GM23338 (cell line): ENCODE measurements at regions not wholly inside any gene's neighbourhood (a gene's known extent, or its start where the extent isn't known, plus 50 kb on each side); places are given as distances from the start of the nearest gene placed in this dataset.

Source experiments
- ATAC-seq: fragments of 200-7000 bp; cut with Tn5 transposase; 3 replicates; pipeline ENCODE4 v1.9.1; 2020
- DNase-seq: peaks from one replicate; pipeline ENCODE4 v3.0.0-alpha.2; 2015; ENCODE audit warnings: low spot score
- H2AFZ ChIP-seq: fragments of 200-600 bp; sonication (generic); 2 replicates; pipeline ENCODE4 v1.8.0; 2016; ENCODE audit warnings: antibody characterized with exemption, mild to moderate bottlenecking, moderate library complexity
- H3F3A ChIP-seq: fragments of 200-600 bp; sonication (generic); replicated peaks from 2 replicates; pipeline ENCODE4 v1.8.0; 2017; ENCODE audit warnings: antibody characterized with exemption, mixed run types, low read depth
- H3K27ac ChIP-seq: fragments of 200-600 bp; sonication (generic); 2 replicates; pipeline ENCODE4 v1.6.1; 2016; ENCODE audit warnings: low read depth
- H3K27me3 ChIP-seq: fragments of 200-600 bp; sonication (generic); 2 replicates; pipeline ENCODE4 v1.8.0; 2016; ENCODE audit warnings: mild to moderate bottlenecking, mixed run types, moderate library complexity; ENCODE audit not compliant: insufficient read depth
- H3K36me3 ChIP-seq: fragments of 200-600 bp; sonication (generic); 2 replicates; pipeline ENCODE4 v1.8.0; 2016; ENCODE audit warnings: mild to moderate bottlenecking; ENCODE audit not compliant: insufficient read depth
- H3K4me1 ChIP-seq: fragments of 200-600 bp; sonication (generic); 2 replicates; pipeline ENCODE4 v1.8.0; 2016; ENCODE audit warnings: mild to moderate bottlenecking, moderate library complexity; ENCODE audit not compliant: insufficient read depth
- H3K4me2 ChIP-seq: fragments of 200-600 bp; sonication (generic); 2 replicates; pipeline ENCODE4 v1.7.1; 2017; ENCODE audit warnings: mixed run types
- H3K4me3 ChIP-seq: fragments of 200-600 bp; sonication (generic); 2 replicates; pipeline ENCODE4 v1.6.1; 2016; ENCODE audit warnings: mixed run types
- H3K79me2 ChIP-seq: fragments of 200-600 bp; sonication (generic); replicated peaks from 2 replicates; pipeline ENCODE4 v1.8.0; 2017; ENCODE audit warnings: mild to moderate bottlenecking; ENCODE audit not compliant: insufficient read depth
- H3K9me2 ChIP-seq: fragments of 200-600 bp; sonication (generic); 2 replicates; pipeline ENCODE4 v1.8.0; 2017; ENCODE audit not compliant: insufficient read depth
- H4K20me1 ChIP-seq: fragments of 200-600 bp; sonication (generic); replicated peaks from 2 replicates; pipeline ENCODE4 v1.8.0; 2017; ENCODE audit warnings: mild to moderate bottlenecking; ENCODE audit not compliant: insufficient read depth
- H3K27ac Mint-ChIP-seq: 2 replicates; pipeline ENCODE4 v1.8.0; 2020; ENCODE audit warnings: inconsistent platforms, mild to moderate bottlenecking, moderate library complexity, mixed read lengths
- H3K27me3 Mint-ChIP-seq: 3 replicates; pipeline ENCODE4 v1.8.0; 2022; ENCODE audit warnings: low read depth, mild to moderate bottlenecking, moderate library complexity, mixed read lengths, inconsistent platforms; ENCODE audit not compliant: insufficient read depth, poor library complexity
- H3K36me3 Mint-ChIP-seq: 3 replicates; pipeline ENCODE4 v1.8.0; 2021; ENCODE audit warnings: low read depth, mild to moderate bottlenecking, inconsistent platforms, moderate library complexity, mixed read lengths
- H3K4me1 Mint-ChIP-seq: 3 replicates; pipeline ENCODE4 v1.8.0; 2020; ENCODE audit warnings: mild to moderate bottlenecking, inconsistent platforms, mixed read lengths
- H3K4me3 Mint-ChIP-seq: 3 replicates; pipeline ENCODE4 v1.8.0; 2021; ENCODE audit warnings: moderate library complexity, mild to moderate bottlenecking, inconsistent platforms, mixed read lengths
- H3K9me3 Mint-ChIP-seq: 3 replicates; pipeline ENCODE4 v1.8.0; 2020; ENCODE audit warnings: moderate library complexity, mild to moderate bottlenecking, inconsistent platforms, mixed read lengths
- EZH2phosphoT487 ChIP-seq: fragments of 200-600 bp; sonication (generic); IDR thresholded peaks from one replicate; pipeline ENCODE4 v1.8.1; 2018; ENCODE audit warnings: antibody characterized with exemption; ENCODE audit not compliant: unreplicated experiment
- NANOG ChIP-seq: IDR thresholded peaks from 2 replicates; pipeline ENCODE4 v1.6.1; 2016; ENCODE audit warnings: antibody characterized with exemption, borderline replicate concordance
- STAT1 ChIP-seq: IDR thresholded peaks from one replicate; pipeline ENCODE4 v1.6.1; 2016; ENCODE audit warnings: antibody characterized with exemption; ENCODE audit not compliant: unreplicated experiment
- ZNF114 ChIP-seq: fragments of 250-450 bp; sonication (Bioruptor Pico); IDR thresholded peaks from 2 replicates; pipeline ENCODE4 v1.5.0; 2020; ENCODE audit warnings: mild to moderate bottlenecking, moderate library complexity
- ZNF331 ChIP-seq: fragments of 250-450 bp; sonication (Bioruptor Pico); IDR thresholded peaks from 2 replicates; pipeline ENCODE4 v1.5.0; 2020; ENCODE audit warnings: low read depth, mild to moderate bottlenecking, moderate library complexity
- TF ChIP-seq, protein P1 (sequence below): IDR thresholded peaks from one replicate; pipeline ENCODE4 v1.6.1; 2018; ENCODE audit warnings: antibody characterized with exemption; ENCODE audit not compliant: unreplicated experiment
- TF ChIP-seq, protein P2 (sequence below): IDR thresholded peaks from 2 replicates; pipeline ENCODE4 v1.6.1; 2016; ENCODE audit warnings: antibody characterized with exemption
- TF ChIP-seq, protein P3 (sequence below), 2 experiments: fragments of 200-600 bp in 1 of 2; sonication (generic) in 1 of 2; conservative IDR thresholded peaks; 2 replicates each; pipeline versions ENCODE4 v1.5.1 to v1.6.1; 2016 to 2017; ENCODE audit warnings: antibody characterized with exemption in 2 of 2, low read depth in 2 of 2, mild to moderate bottlenecking in 2 of 2, moderate library complexity in 1 of 2

DNA sequence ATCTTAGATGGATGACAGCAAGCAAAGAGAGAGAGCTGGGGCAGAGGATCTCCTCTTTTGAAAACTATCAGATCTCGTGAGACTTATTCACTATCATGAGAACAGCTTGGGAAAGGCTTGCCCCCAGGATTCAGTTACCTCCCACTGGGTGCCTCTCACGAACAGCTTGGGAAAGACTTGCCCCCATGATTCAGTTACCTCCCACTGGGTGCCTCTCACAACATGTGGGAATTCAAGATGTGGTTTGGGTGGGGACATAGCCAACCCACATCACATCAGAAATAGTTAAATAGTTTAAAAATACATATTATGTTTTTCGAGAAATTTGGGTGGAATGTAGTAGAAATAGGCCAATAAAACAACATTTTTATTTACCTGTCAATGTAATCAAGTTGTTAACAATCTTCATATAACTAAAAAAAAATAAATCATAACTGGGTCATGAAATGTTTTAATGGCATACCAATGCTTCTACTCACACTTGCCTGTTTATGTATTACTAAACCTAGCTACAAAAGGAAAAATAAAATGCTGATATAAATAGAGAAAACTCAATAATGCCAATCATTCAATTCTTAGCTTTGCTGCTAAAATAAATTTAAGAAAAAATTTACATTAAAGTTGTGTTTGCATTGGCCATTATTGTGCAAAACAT is 608.9 kb downstream of the SUCLG1 start (continued):
- TF ChIP-seq, protein P1, sequence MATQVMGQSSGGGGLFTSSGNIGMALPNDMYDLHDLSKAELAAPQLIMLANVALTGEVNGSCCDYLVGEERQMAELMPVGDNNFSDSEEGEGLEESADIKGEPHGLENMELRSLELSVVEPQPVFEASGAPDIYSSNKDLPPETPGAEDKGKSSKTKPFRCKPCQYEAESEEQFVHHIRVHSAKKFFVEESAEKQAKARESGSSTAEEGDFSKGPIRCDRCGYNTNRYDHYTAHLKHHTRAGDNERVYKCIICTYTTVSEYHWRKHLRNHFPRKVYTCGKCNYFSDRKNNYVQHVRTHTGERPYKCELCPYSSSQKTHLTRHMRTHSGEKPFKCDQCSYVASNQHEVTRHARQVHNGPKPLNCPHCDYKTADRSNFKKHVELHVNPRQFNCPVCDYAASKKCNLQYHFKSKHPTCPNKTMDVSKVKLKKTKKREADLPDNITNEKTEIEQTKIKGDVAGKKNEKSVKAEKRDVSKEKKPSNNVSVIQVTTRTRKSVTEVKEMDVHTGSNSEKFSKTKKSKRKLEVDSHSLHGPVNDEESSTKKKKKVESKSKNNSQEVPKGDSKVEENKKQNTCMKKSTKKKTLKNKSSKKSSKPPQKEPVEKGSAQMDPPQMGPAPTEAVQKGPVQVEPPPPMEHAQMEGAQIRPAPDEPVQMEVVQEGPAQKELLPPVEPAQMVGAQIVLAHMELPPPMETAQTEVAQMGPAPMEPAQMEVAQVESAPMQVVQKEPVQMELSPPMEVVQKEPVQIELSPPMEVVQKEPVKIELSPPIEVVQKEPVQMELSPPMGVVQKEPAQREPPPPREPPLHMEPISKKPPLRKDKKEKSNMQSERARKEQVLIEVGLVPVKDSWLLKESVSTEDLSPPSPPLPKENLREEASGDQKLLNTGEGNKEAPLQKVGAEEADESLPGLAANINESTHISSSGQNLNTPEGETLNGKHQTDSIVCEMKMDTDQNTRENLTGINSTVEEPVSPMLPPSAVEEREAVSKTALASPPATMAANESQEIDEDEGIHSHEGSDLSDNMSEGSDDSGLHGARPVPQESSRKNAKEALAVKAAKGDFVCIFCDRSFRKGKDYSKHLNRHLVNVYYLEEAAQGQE, result no peak
- TF ChIP-seq, protein P2, sequence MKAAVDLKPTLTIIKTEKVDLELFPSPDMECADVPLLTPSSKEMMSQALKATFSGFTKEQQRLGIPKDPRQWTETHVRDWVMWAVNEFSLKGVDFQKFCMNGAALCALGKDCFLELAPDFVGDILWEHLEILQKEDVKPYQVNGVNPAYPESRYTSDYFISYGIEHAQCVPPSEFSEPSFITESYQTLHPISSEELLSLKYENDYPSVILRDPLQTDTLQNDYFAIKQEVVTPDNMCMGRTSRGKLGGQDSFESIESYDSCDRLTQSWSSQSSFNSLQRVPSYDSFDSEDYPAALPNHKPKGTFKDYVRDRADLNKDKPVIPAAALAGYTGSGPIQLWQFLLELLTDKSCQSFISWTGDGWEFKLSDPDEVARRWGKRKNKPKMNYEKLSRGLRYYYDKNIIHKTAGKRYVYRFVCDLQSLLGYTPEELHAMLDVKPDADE, result no peak
- TF ChIP-seq ZNF114 (CRISPR knock-in tag) (no peak), ZNF331 (CRISPR knock-in tag) (no peak), NANOG (no peak), EZH2phosphoT487 (no peak)
- TF ChIP-seq, protein P3, sequence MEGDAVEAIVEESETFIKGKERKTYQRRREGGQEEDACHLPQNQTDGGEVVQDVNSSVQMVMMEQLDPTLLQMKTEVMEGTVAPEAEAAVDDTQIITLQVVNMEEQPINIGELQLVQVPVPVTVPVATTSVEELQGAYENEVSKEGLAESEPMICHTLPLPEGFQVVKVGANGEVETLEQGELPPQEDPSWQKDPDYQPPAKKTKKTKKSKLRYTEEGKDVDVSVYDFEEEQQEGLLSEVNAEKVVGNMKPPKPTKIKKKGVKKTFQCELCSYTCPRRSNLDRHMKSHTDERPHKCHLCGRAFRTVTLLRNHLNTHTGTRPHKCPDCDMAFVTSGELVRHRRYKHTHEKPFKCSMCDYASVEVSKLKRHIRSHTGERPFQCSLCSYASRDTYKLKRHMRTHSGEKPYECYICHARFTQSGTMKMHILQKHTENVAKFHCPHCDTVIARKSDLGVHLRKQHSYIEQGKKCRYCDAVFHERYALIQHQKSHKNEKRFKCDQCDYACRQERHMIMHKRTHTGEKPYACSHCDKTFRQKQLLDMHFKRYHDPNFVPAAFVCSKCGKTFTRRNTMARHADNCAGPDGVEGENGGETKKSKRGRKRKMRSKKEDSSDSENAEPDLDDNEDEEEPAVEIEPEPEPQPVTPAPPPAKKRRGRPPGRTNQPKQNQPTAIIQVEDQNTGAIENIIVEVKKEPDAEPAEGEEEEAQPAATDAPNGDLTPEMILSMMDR (conservative IDR thresholded peaks at IDR 0.05; ENCODE audit: low read depth in 2 of 2), result no peak

DNA sequence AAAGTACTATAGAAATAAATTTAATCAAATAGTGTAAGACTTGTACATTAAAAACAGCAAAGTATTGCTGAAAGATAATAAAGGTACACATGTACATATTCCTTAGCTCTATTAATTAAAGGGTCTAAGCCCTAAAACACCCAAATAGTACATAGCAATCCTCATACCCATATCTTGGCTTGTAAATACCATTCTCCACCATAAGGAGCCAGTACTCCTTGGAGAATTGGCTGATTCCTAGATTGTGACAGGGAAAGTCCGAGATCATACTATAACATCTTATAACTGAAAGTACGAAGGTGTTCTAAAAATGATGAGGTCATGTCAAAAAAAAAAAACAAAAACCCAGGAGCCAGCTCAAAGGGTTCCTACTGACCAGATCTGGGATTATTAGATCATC is 614.6 kb downstream of the SUCLG1 start:
- H3K4me3 Mint-ChIP-seq, result no peak overlapping the region
- H3K9me2 ChIP-seq, result peaks cover 3% of the 10 kb centered on the region
- H3K27me3 ChIP-seq, result no peaks in the 10 kb centered on the region
- no peak overlapping the region for H3K4me2 ChIP-seq
- no peak overlapping the region for H3K4me3 ChIP-seq
- H3F3A ChIP-seq, result no peaks in the 10 kb centered on the region
- TF ChIP-seq, protein P3 (conservative IDR thresholded peaks at IDR 0.05; ENCODE audit: low read depth in 2 of 2), result peak; percentile 16 to 18; a peak in 2 of 4 replicates
- no peak for TF ChIP-seq STAT1
- no peak overlapping the region for H3K27ac ChIP-seq
- no peaks in the 10 kb centered on the region for H3K79me2 ChIP-seq
- no peak overlapping the region for H2AFZ ChIP-seq
- DNase-seq, result peak; percentile 14
- H3K36me3 Mint-ChIP-seq, result peaks cover 8% of the 10 kb centered on the region
- H3K36me3 ChIP-seq, result no peaks in the 10 kb centered on the region
- H3K27me3 Mint-ChIP-seq, result peaks cover 2% of the 10 kb centered on the region
- no peaks in the 10 kb centered on the region for H4K20me1 ChIP-seq
- no peak overlapping the region for H3K27ac Mint-ChIP-seq
- peaks cover 6% of the 10 kb centered on the region for H3K9me3 Mint-ChIP-seq
- no peak for ATAC-seq
- H3K4me1 ChIP-seq, result no peaks in the 10 kb centered on the region
- H3K4me1 Mint-ChIP-seq, result no peaks in the 10 kb centered on the region
